Epithelial cell of proximal tubule (primary cell): ENCODE measurements at regions not wholly inside any gene's neighbourhood (a gene's known extent, or its start where the extent isn't known, plus 50 kb on each side); places are given as distances from the start of the nearest gene placed in this dataset.

Experiments
- DNase-seq: peaks from one replicate; pipeline ENCODE4 v3.0.0-alpha.2; 2011; ENCODE audit warnings: low read depth
- H3K4me3 ChIP-seq: 2 replicates; pipeline ENCODE4 v1.5.1; 2011; ENCODE audit warnings: low read depth, mild to moderate bottlenecking, low read length
- CTCF ChIP-seq: conservative IDR thresholded peaks from 2 replicates; pipeline ENCODE4 v1.5.1; 2012; ENCODE audit warnings: low read depth, mild to moderate bottlenecking, low read length

- no peak overlapping the region for H3K4me3 ChIP-seq
- no peak for DNase-seq
- TF ChIP-seq CTCF: no peak
Observed at GRCh38 chr13:22161871-22162270, 491.0 kb downstream of the FGF9 start.

- no peak overlapping the region for H3K4me3 ChIP-seq
- no peak for DNase-seq
- no peak for TF ChIP-seq CTCF
Observed at GRCh38 chr13:22162889-22163288, 492.0 kb downstream of the FGF9 start.

GRCh38 chr13:22168437-22169190 lies 497.7 kb downstream of the FGF9 start:
- no peak for DNase-seq
- H3K4me3 ChIP-seq: no peak overlapping the region
- no peak for TF ChIP-seq CTCF

GRCh38 chr13:22169473-22169872 lies 498.6 kb downstream of the FGF9 start:
- DNase-seq: no peak
- no peak overlapping the region for H3K4me3 ChIP-seq
- no peak for TF ChIP-seq CTCF

GRCh38 chr13:22173610-22174009 lies 502.7 kb downstream of the FGF9 start:
- no peak for TF ChIP-seq CTCF
- DNase-seq: peak; percentile 50
- H3K4me3 ChIP-seq: no peak overlapping the region

- peak; percentile 5 for TF ChIP-seq CTCF
- no peak for DNase-seq
- H3K4me3 ChIP-seq: no peak overlapping the region
Observed at GRCh38 chr13:22175241-22175640, 504.4 kb downstream of the FGF9 start.

- no peak for TF ChIP-seq CTCF
- no peak for DNase-seq
- H3K4me3 ChIP-seq: no peak overlapping the region
Observed at GRCh38 chr13:22175815-22176214, 504.9 kb downstream of the FGF9 start.
